K562 (cell line): ENCODE measurements at regions not wholly inside any gene's neighbourhood (a gene's known extent, or its start where the extent isn't known, plus 50 kb on each side); places are given as distances from the start of the nearest gene placed in this dataset.

Source experiments
- PKNOX1 ChIP-seq: fragments of 450-650 bp; IDR thresholded peaks from 2 replicates; pipeline ENCODE4 v1.6.1; 2016
- TAF1 ChIP-seq: IDR thresholded peaks from 2 replicates; pipeline ENCODE4 v1.6.1; 2011; ENCODE audit warnings: mild to moderate bottlenecking, low read length, moderate library complexity; ENCODE audit not compliant: insufficient read depth, control insufficient read depth, severe bottlenecking; ENCODE audit errors: extremely low read depth
- TF ChIP-seq, protein P1 (sequence below): fragments of 450-650 bp; IDR thresholded peaks from 2 replicates; pipeline ENCODE4 v1.6.1; 2017; ENCODE audit warnings: mild to moderate bottlenecking, moderate library complexity

GRCh38 chr4:126097155-126097799 is 782.5 kb downstream of the FAT4 start:
- TF ChIP-seq TAF1 (no peak), PKNOX1 (no peak)
- TF ChIP-seq, protein P1, sequence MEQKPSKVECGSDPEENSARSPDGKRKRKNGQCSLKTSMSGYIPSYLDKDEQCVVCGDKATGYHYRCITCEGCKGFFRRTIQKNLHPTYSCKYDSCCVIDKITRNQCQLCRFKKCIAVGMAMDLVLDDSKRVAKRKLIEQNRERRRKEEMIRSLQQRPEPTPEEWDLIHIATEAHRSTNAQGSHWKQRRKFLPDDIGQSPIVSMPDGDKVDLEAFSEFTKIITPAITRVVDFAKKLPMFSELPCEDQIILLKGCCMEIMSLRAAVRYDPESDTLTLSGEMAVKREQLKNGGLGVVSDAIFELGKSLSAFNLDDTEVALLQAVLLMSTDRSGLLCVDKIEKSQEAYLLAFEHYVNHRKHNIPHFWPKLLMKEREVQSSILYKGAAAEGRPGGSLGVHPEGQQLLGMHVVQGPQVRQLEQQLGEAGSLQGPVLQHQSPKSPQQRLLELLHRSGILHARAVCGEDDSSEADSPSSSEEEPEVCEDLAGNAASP, result no peak
